HFFc6 (cell line): ENCODE measurements at regions not wholly inside any gene's neighbourhood (a gene's known extent, or its start where the extent isn't known, plus 50 kb on each side); places are given as distances from the start of the nearest gene placed in this dataset.
A peak's percentile ranks its signal among the peaks of the same experiment; 100 is the strongest.

Source experiments
- DNase-seq: peaks from one replicate; pipeline ENCODE4 v3.0.0-alpha.2; 2018
- H3K27ac Mint-ChIP-seq: 2 replicates; pipeline ENCODE4 v1.8.0; 2020; ENCODE audit warnings: mild to moderate bottlenecking, mixed read lengths
- H3K27me3 Mint-ChIP-seq: 2 replicates; pipeline ENCODE4 v1.8.0; 2021; ENCODE audit warnings: mild to moderate bottlenecking, moderate library complexity, mixed read lengths; ENCODE audit not compliant: insufficient read depth
- H3K36me3 Mint-ChIP-seq: 2 replicates; pipeline ENCODE4 v1.8.0; 2021; ENCODE audit warnings: low read depth, mixed read lengths
- H3K4me1 Mint-ChIP-seq: 2 replicates; pipeline ENCODE4 v1.8.0; 2020; ENCODE audit warnings: low read depth, mixed read lengths
- H3K4me3 Mint-ChIP-seq: 2 replicates; pipeline ENCODE4 v1.8.0; 2020; ENCODE audit warnings: mild to moderate bottlenecking, moderate library complexity, mixed read lengths
- H3K9me3 Mint-ChIP-seq: 2 replicates; pipeline ENCODE4 v1.8.0; 2020; ENCODE audit warnings: mild to moderate bottlenecking, mixed read lengths
- CTCF ChIP-seq: fragments of 200-600 bp; sonication (generic); IDR thresholded peaks from 2 replicates; pipeline ENCODE4 v1.5.0; 2021; ENCODE audit warnings: antibody characterized with exemption, mild to moderate bottlenecking

- Mint-ChIP-seq H3K36me3 (peaks cover 5% of the 10 kb centered on the region; the same call in 1 of the 2 replicates), H3K4me1 (no peaks in the 10 kb centered on the region), H3K4me3 (no peak overlapping the region), H3K9me3 (no peaks in the 10 kb centered on the region), H3K27ac (no peak overlapping the region), H3K27me3 (peaks cover 1% of the 10 kb centered on the region; the same call in 1 of the 2 replicates)
- DNase-seq: no peak
- no peak for TF ChIP-seq CTCF
Observed at GRCh38 chr14:100467046-100467750, 120.0 kb downstream of the BEGAIN start.

- Mint-ChIP-seq H3K27me3 (peaks cover 1% of the 10 kb centered on the region; the same call in 1 of the 2 replicates), H3K9me3 (no peaks in the 10 kb centered on the region), H3K36me3 (peaks cover 7% of the 10 kb centered on the region), H3K27ac (no peak overlapping the region), H3K4me3 (no peak overlapping the region), H3K4me1 (no peaks in the 10 kb centered on the region)
- no peak for TF ChIP-seq CTCF
- no peak for DNase-seq
Observed at GRCh38 chr14:100467939-100468338, 119.3 kb downstream of the BEGAIN start.

DNA sequence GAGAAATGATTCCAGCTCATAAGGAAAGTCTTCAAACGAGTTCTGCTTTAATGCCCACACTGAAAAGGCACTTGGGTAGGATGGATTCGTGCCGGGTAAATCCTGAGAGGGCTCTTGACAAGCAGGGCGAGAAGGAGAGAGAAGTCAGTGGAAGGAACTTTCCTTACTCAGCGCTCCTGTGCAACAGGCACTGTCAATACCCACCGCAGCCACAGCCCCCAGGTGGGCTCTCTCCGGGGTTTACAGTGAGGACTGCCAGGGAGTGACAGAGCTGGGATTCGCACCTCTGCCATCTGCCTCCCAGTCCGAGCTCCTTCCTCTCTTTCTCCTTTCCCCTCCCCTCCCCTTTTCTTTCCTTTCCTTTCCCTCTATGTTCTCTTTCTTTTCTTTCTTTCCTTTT, 118.7 kb downstream of the BEGAIN start:
- Mint-ChIP-seq H3K36me3 (peaks cover 13% of the 10 kb centered on the region), H3K27ac (no peak overlapping the region), H3K4me1 (no peaks in the 10 kb centered on the region), H3K4me3 (no peak overlapping the region), H3K9me3 (no peaks in the 10 kb centered on the region), H3K27me3 (peaks cover 1% of the 10 kb centered on the region; the same call in 1 of the 2 replicates)
- TF ChIP-seq CTCF: no peak
- DNase-seq: no peak

- H3K36me3 Mint-ChIP-seq: peaks cover 13% of the 10 kb centered on the region
- peaks cover 4% of the 10 kb centered on the region for H3K4me1 Mint-ChIP-seq
- TF ChIP-seq CTCF: no peak
- H3K27me3 Mint-ChIP-seq: no peaks in the 10 kb centered on the region
- no peak for DNase-seq
- no peak overlapping the region for H3K27ac Mint-ChIP-seq
- no peaks in the 10 kb centered on the region for H3K9me3 Mint-ChIP-seq
- H3K4me3 Mint-ChIP-seq: no peak overlapping the region
Observed at GRCh38 chr14:100469632-100470522, 117.3 kb downstream of the BEGAIN start.

DNA sequence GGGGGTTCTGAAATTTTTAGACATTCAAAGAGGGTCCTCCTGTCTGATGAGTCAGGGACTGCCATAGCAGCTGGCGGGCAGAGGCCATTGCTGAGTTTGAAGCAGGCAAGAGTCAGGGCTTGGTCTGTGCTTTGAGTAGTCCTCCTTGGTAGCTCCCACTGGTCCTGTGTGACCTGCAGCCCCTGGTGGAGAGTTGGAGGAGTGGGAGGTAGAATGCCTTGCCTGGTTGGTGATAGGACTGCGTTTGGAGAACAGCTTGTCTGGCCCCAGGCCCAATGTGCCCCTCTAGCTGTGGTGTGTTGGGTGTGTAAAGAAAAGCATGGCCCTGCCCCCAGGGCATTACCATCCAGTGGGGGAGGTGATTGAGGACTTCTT, 116.7 kb downstream of the BEGAIN start:
- H3K9me3 Mint-ChIP-seq: no peaks in the 10 kb centered on the region
- H3K36me3 Mint-ChIP-seq: peaks cover 13% of the 10 kb centered on the region
- H3K4me1 Mint-ChIP-seq: peaks cover 10% of the 10 kb centered on the region

More for the DNA sequence above, 116.7 kb downstream of the BEGAIN start:
- Mint-ChIP-seq H3K27ac (no peak overlapping the region), H3K4me3 (no peak overlapping the region), H3K27me3 (no peaks in the 10 kb centered on the region)
- DNase-seq: no peak
- peak; percentile 30 for TF ChIP-seq CTCF
